ENCODE measurements at regions not wholly inside any gene's neighbourhood (a gene's known extent, or its start where the extent isn't known, plus 50 kb on each side); places are given as distances from the start of the nearest gene placed in this dataset.

- H3K4me1 ChIP-seq: no peaks in the 10 kb centered on the region
- no peak overlapping the region for H3K27ac ChIP-seq
- no peak for ATAC-seq
- WGBS, 2 donors (ENCODE audit: low coverage in 1 of 2): 55 to 72% methylated on average over 2 of the region's 2 CpGs
- H3K9me3 ChIP-seq: peaks cover 0 to 19% (median 0%) of the 10 kb centered on the region in 3 donors
- no peaks in the 10 kb centered on the region for H3K27me3 ChIP-seq
- no peak overlapping the region for H3K4me3 ChIP-seq
- H3K36me3 ChIP-seq: no peaks in the 10 kb centered on the region
- TF ChIP-seq, protein P1, sequence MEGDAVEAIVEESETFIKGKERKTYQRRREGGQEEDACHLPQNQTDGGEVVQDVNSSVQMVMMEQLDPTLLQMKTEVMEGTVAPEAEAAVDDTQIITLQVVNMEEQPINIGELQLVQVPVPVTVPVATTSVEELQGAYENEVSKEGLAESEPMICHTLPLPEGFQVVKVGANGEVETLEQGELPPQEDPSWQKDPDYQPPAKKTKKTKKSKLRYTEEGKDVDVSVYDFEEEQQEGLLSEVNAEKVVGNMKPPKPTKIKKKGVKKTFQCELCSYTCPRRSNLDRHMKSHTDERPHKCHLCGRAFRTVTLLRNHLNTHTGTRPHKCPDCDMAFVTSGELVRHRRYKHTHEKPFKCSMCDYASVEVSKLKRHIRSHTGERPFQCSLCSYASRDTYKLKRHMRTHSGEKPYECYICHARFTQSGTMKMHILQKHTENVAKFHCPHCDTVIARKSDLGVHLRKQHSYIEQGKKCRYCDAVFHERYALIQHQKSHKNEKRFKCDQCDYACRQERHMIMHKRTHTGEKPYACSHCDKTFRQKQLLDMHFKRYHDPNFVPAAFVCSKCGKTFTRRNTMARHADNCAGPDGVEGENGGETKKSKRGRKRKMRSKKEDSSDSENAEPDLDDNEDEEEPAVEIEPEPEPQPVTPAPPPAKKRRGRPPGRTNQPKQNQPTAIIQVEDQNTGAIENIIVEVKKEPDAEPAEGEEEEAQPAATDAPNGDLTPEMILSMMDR (IDR thresholded peaks at IDR 0.05): no peak
- no peak for TF ChIP-seq POLR2A (IDR thresholded peaks at IDR 0.05)
- no peak for TF ChIP-seq POLR2AphosphoS5 (IDR thresholded peaks at IDR 0.05)
- TF ChIP-seq EP300 (IDR thresholded peaks at IDR 0.05): no peak
These were observed 118.3 kb upstream of the CYYR1 start for GRCh38 chr21:26691416-26691815.

DNA sequence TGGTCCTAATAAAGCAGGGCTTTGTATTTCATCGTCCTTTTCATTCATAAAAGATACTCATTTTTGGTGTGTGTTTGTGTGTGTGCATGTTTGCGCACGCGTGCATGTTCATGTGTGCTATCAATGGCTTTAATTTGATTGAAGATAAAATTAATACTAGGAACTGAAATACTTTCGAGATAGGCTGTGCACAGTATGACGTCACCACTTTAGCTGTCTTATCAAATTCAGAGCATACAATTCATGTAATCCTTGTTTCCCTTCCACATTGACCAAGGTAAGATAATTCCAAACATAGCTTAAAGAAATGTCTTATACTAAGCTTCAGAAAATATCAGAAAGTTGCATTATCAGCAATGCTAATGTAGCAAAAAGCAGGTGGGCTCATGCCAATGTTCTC lies 113.6 kb upstream of the CYYR1 start:
- ATAC-seq: no peak
- no peaks in the 10 kb centered on the region for H3K4me1 ChIP-seq
- 89 to 91% methylated on average over 6 of the region's 6 CpGs for WGBS, 2 donors (ENCODE audit: low coverage in 1 of 2)
- no peaks in the 10 kb centered on the region for H3K27me3 ChIP-seq
- H3K27ac ChIP-seq: no peak overlapping the region
- H3K4me3 ChIP-seq: no peak overlapping the region
- TF ChIP-seq, protein P1 (IDR thresholded peaks at IDR 0.05): no peak
- no peak for TF ChIP-seq EP300 (IDR thresholded peaks at IDR 0.05)
- no peak for TF ChIP-seq POLR2AphosphoS5 (IDR thresholded peaks at IDR 0.05)
- TF ChIP-seq POLR2A (IDR thresholded peaks at IDR 0.05): no peak
- H3K36me3 ChIP-seq: no peaks in the 10 kb centered on the region
- H3K9me3 ChIP-seq: peaks cover 0 to 19% (median 0%) of the 10 kb centered on the region in 3 donors

DNA sequence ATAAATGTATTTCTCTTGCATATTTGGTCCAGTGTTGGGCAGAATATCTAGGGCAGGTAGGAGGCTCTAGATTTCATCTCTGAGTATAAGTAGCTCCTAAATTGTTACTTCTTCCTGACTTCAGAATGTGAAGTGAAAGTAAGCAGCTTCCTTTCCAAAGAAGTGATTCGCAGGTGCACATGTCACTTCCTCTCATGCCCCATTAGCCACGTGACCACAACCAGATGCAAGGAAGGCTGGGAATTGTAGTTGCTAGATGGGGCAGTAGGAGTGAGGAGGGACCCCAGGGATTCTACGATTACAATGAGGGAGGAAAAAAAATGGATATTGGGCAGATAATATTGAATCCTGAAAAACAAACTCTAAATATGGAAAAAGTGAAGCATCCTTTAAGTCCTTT lies 113.2 kb upstream of the CYYR1 start:
- peaks cover 0 to 19% (median 0%) of the 10 kb centered on the region in 3 donors for H3K9me3 ChIP-seq
- ATAC-seq: no peak
- H3K27ac ChIP-seq: no peak overlapping the region
- H3K36me3 ChIP-seq: no peaks in the 10 kb centered on the region
- WGBS, 2 donors (ENCODE audit: low coverage in 1 of 2): 54 to 67% methylated on average over 1 to 3 of the region's 3 CpGs
- H3K27me3 ChIP-seq: no peaks in the 10 kb centered on the region
- H3K4me3 ChIP-seq: no peak overlapping the region
- H3K4me1 ChIP-seq: no peaks in the 10 kb centered on the region
- TF ChIP-seq POLR2A (IDR thresholded peaks at IDR 0.05): no peak
- TF ChIP-seq POLR2AphosphoS5 (IDR thresholded peaks at IDR 0.05): no peak

- no peak for TF ChIP-seq POLR2AphosphoS5 (IDR thresholded peaks at IDR 0.05)
- TF ChIP-seq, protein P1 (IDR thresholded peaks at IDR 0.05): no peak
- TF ChIP-seq EP300 (IDR thresholded peaks at IDR 0.05): no peak
- TF ChIP-seq POLR2A (IDR thresholded peaks at IDR 0.05): no peak
- Histone ChIP-seq H3K4me1 (no peaks in the 10 kb centered on the region), H3K27ac (no peak overlapping the region), H3K27me3 (no peaks in the 10 kb centered on the region), H3K9me3 (peaks cover 0 to 10% (median 0%) of the 10 kb centered on the region in 3 donors), H3K36me3 (no peaks in the 10 kb centered on the region), H3K4me3 (no peak overlapping the region)
- WGBS, 2 donors (ENCODE audit: low coverage in 1 of 2): 59 to 67% methylated on average over 4 of the region's 4 CpGs
- ATAC-seq: no peak
These were observed 111.8 kb upstream of the CYYR1 start for GRCh38 chr21:26684889-26685288.

GRCh38 chr21:26683996-26684395 lies 110.9 kb upstream of the CYYR1 start:
- no peak for ATAC-seq
- Histone ChIP-seq H3K36me3 (no peaks in the 10 kb centered on the region), H3K4me3 (no peak overlapping the region), H3K9me3 (peaks cover 0 to under 1% (median 0%) of the 10 kb centered on the region in 3 donors), H3K27me3 (no peaks in the 10 kb centered on the region), H3K4me1 (no peaks in the 10 kb centered on the region), H3K27ac (no peak overlapping the region)
- no peak for TF ChIP-seq POLR2A (IDR thresholded peaks at IDR 0.05)
- TF ChIP-seq, protein P1 (IDR thresholded peaks at IDR 0.05): no peak
- no peak for TF ChIP-seq EP300 (IDR thresholded peaks at IDR 0.05)
- TF ChIP-seq POLR2AphosphoS5 (IDR thresholded peaks at IDR 0.05): no peak
- WGBS, 2 donors (ENCODE audit: low coverage in 1 of 2): 75 to 76% methylated on average over 2 of the region's 2 CpGs

Measured in gastroesophageal sphincter (tissue), 4 donors.